ENCODE measurements at regions not wholly inside any gene's neighbourhood (a gene's known extent, or its start where the extent isn't known, plus 50 kb on each side); places are given as distances from the start of the nearest gene placed in this dataset.

DNA sequence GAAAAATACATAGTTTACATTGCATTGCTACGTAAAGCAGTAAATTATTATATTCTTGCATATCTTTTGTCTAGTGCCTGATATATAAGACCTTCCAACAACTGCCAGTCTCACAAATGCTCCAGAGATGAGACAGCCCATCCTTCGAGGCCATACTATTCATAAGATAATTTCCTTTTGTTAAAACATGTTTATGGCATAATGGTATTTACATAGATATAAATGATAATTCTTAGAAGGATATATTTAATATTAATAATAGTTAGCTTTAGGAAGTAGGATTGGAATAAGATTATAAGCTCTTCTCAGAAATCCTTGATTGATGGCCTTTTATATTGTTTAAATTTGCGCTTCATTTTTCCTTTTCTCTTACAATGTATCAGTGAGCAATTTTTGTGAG, 1410.1 kb upstream of the MIR17HG start:
- no peak for DNase-seq

DNA sequence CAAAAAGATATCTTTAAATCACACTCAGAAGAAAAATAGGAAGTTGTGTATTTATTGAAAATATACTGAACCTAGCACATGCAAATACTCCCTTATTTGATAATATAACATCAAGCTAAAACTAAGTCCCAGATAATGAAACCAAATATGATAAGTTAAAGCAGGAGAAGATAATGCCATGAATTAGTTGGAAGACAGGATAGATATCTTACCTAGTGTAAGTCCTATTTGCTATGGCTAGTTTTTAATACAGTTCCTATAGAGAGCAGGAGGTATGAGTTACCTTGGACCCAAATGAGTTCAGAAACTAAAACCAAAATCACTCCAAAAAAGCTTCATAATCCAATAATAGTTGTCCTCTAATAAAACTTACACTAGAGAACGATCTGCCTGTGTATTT, 1407.1 kb upstream of the MIR17HG start:
- no peak for DNase-seq

DNA sequence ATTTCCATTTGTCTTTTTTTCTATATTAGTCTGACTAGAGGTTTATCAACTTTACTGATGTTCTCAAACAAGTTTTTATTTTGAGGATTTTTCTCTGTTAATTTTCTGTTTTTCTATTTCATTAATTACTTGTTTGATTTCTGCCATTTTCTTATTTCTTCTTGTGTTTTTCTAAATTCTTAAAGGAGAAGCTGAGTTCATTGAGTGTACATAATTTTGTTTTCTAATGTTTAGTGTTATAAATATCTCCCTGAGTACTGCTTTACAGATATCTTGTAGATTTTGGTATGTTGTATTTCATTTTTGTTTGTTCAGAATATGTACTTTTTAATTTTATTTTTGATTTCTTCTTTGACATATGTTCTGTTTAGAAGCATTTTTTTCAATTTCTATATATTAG, 1404.3 kb upstream of the MIR17HG start:
- DNase-seq = no peak

DNA sequence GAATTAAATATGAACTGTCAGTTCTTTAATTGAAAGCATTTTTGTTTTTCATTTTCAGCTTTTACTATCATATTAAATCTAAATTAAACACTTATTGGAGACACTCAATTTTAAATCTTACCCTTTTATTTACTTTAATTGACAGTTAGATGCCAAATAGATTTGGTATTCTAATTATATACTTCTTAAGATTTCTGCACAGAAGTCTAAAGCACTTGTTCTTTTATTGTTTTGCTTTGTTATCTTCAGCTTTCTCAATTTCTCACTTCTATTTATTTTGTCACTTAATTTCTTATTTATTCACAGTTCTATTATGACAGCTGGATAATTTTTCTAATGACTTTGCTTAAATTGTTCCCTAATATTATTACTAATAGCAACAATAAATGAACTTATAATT, 1397.3 kb upstream of the MIR17HG start:
- no peak for DNase-seq

DNA sequence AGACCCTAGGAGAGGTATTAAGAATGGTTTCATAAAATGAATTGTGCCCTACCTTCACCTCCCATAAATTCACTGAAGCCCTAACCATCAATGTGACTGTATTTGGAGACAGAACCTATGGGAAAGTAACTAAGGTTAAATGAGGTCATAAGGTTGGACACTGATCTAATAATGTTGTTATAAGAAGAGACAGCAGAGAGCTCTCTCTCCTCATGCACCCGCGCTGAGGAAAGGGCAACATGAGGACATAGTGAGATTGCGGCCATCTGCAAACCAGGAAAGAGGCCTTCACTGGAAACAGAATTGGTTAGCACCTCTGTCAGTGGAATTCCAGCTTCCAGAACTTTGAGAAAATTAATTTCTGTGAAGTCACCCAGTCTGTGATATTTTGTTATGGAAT, 1396.1 kb upstream of the MIR17HG start:
- DNase-seq = no peak

DNA sequence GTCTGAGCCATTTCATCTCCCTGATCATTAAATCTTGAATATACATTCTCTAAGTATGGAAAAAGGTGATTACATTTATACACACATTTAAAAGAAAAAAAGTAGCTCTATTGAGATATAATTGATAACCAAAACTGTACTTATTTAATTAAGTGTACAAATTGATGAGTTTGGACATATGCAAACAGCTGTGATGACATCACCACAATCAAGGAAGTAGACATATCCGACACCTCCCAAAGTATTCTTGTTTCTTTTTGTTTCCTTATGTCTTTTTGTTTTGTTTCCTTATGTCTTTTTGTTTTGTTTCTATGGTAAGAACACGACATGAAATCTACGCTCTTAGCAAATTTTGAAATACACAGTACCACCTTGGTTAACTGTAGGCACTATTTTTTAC, 1393.9 kb upstream of the MIR17HG start:
- no peak for DNase-seq

DNA sequence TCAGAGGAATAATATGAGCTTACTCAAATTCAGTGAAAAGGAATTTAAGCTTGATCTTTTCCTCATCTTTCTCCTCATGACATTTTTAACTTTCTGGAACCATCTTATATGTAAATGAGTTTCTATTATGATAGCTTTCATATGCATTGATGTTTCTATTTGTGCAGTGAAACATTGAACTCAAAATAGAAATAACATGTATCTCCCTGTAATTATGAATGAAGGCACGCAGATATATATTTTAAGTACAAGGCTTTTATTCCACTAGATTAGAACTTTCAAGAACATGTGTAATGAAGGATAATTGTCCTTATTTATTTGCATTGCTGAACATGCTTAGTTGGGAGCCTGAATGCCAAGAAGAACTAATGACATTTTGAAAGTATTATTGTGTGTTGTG, 1391.7 kb upstream of the MIR17HG start:
- no peak for DNase-seq

DNA sequence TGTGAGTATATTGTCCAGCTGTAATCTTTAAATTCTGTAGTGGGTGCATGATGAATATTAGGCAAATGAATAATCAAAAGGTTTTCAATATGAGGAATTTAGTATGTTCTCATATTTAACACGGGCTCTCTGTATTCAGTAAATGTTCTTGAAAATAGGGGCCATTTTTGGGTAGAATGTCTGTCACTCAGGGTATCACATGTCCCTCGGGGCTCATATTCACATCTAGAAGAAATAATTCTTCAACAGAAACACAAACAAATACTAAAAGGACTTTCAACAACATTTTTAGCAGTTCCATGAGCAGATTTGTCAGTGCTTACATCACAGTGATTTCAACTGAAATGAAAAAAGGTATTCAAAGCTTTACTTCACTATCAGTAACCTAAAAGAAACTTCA, 1388.4 kb upstream of the MIR17HG start:
- no peak for DNase-seq

DNA sequence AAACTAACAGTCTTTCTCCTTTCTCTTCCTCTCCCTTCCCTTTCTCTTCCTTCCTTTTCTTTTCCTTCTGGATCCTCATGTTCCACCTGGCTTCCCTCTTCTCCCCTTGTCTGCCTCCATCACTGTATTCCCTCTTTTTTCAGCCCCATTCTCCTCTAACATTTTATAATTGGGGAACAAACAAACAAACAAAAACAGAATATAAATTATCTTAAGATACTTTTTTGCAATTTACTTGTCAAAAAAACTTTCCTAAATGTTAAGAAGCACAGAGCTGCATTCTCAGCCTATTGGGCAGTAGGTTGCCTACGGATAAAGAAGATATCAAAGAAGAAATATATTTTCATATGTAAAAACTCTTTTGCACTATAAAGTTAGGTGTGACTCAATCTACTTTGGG, 1382.2 kb upstream of the MIR17HG start:
- no peak for DNase-seq

DNA sequence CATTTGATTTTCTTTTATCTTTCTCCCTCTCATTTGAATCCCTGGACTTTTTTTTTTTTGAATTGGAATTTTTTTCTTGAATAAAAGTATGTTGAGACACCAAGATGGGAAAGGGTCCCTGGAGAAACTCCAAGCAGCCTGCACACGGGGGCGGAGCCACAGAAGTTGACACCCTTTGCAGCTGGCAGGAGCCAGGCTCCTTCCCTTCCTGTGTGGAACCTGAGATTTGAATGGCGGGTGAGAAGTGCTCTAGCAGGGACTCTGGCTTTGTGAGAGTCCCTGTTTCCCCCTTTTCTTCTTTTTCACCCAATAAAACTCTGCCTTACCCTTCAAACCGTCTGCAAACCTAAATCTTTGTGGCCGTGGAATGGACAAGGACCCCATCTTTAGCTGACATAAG, 1381.0 kb upstream of the MIR17HG start:
- DNase-seq = no peak

DNA sequence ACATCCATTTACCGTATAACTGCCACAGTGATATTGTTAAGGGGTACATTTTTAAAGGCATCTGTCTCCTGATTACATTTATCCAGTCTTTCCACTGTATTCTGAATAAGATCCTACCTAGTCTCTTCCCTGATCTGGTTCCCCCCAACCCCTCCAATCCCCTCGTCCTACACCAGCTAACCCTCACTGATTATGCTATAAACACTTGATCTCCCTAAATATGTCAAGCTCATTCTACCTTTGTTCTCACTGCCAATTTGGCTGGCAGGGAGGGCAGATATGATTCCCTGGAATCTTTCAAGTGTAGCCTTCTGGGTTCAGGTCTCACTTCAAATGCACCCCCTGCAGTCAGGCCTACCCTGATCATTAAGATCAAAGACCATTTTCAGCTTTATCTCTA, 1379.8 kb upstream of the MIR17HG start:
- no peak for DNase-seq

DNA sequence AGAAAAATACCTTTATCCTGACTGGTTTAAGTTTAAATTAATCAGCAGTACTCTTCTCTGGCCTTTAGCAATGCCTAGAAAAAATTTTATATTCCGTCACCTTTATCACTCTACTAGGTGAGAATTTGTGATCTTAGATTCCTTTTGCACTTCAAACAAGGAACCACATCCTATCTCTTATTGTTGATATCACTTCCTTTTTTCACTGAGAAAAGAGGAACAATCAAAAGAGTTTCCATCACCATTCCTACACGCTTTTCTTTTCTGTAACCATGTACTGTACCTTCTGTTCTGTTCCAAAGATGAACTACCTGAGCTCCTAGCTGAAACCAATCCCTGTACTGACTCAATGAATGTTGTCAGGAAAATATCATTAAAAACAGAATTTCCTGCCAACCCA, 1379.0 kb upstream of the MIR17HG start:
- no peak for DNase-seq

DNA sequence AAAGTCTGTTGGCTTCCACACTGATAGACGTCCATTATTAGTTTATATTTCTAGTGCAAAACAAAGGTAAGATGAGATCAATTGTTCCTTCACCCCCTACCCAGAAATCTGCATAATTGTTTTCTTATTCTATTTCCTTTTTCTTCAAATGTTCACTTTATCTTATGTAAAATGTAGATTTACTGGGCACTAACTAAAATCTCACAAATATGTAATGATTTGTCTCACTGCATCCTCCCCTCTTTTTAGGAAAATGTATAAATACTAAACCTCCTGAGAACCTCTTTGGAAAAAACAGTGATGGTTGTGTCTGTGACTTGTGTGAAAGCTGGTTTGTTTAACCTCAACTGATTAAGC, 1377.2 kb upstream of the MIR17HG start:
- DNase-seq = no peak

DNA sequence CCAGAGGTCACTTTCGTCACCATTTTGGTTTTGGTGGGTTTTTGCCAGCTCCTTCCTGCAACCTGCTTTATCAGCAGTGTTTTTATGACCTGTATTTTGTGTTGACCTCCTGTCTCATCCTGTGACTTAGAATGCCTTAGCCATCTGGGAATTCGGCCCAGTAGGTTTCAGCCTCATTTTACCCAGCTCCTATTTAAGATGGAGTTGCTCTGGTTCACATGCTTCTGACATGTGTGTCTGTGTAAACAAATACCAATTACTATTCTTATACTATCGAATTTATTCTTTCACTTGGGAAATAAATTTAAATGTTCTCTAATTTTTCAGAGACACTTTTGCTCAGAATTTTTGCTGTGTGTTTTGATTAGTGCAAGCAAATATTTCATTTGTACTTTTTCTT, 1370.3 kb upstream of the MIR17HG start:
- no peak for DNase-seq

DNA sequence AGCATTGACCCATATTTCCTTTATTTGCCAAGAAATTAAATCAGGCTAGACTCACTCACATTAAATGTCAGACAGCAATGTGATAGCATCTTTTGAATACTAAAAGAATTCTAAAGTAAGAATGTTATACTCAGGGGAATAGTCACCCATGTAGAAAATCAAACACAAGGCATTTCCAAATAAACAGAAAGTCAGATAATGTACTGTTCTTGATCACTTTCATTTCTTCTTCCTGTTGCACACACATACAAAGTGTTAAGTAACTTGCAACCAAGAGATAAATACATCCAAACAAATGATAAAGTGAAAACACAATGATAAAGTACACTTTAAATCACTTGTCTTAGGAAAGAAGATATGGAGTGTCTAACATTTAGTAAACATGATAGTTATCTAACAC, 1366.6 kb upstream of the MIR17HG start:
- no peak for DNase-seq

DNA sequence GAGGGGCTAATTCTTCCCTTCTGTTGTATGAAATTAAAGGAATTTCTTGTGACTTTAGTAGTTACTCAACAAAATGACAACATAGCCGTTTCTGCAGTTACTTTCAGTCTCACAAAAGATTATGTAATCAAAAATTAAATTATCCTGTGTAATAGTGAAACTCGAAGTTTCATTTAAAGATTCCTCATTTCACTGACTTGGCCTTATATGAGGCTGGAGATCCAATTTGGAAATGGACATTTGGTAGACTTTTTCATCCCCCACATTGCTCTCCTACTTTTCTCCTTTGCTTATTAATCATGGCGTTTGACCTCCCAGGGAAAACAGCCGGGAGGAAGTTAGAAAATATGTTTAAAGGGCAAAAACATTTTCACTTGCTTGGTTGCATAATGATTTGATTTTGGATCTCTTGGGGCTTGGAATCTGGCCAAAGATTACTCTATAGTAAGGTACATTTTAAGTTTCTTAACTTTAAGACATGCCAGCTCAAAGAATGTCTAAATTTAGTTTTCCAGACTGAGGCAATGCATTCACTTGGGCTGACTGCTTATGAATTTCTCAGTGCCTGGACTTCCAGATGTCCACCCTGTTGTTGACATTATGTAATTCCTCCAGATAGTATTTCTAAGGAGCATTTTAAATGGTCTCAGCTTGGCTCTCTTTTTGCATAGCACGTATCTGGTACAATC, 1364.9 kb upstream of the MIR17HG start:
- DNase-seq = no peak

DNA sequence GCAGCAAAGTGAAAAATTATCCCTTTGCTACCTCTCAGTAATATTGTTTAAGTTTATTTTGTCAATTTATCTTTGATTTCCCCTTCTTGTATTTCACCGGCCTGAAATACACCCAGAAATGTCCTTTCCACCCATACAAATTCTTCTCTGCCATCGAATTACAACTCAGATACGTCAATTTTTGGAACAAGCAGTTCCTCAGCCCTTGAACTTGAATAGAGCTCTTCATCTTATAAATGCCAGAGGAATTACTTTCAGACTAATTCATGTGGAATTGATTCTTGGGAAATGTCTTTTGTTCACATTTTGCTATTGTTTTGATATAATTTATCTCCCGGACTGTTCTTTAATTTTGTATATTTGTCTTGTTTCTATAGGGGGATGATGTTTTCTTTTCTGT, 1359.3 kb upstream of the MIR17HG start:
- no peak for DNase-seq

DNA sequence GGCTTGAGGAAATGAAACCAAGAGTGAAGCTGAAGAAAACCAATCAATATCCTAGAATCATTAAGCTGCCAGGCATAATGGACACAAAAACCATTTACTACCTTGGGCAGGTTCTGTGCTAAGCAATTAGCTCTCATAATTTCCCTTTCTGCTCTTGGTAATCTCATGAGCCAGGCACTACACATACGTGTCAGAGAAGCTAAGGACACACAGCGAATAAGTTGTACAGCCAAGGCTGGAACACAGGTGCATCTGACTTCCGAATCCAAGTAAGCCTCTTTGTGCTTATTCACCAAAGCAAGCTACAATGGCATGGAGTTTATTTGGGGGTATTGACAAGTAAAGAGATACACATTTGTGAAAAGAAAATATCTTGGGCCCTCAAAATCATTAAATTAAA, 1343.9 kb upstream of the MIR17HG start:
- no peak for DNase-seq

DNA sequence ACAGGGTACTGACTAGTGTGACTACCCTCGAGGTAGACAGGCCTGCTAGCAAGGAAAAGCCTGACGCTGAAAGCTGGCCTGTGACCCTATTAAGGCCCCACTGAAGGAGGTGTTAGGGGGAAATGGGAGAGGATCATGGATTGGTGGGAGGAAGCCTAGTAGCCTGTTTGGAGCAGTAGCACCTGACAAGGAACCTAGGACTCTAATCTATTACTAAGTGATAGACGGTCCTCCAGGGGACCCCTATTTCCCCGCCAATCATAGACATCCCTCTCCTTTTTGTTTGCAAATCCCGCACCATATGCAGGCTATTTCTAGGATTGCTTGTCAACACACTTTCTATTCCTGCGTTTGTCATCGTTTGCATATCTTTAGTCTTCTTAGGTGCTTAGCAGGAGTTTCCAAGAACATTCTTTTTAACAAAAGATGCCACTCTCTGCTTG, 1338.8 kb upstream of the MIR17HG start:
- DNase-seq = no peak

DNA sequence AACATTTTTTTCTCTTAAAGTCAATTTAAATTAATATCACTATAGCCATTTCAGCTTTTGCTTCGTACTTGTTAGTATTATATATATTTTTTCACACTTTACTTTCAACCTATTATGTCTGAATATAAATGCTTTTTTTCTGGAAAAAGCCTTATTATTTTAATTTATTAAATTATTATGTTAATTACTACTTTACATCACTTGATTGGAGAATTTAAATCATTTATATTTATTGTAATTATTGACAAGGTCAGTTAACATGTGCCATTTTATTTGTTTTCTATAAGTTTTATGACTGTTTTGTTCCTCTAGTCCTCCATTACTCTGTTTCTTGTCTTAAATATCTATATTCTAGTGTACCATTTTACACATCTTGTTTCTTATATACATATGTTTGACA, 1333.4 kb upstream of the MIR17HG start:
- DNase-seq = no peak

DNA sequence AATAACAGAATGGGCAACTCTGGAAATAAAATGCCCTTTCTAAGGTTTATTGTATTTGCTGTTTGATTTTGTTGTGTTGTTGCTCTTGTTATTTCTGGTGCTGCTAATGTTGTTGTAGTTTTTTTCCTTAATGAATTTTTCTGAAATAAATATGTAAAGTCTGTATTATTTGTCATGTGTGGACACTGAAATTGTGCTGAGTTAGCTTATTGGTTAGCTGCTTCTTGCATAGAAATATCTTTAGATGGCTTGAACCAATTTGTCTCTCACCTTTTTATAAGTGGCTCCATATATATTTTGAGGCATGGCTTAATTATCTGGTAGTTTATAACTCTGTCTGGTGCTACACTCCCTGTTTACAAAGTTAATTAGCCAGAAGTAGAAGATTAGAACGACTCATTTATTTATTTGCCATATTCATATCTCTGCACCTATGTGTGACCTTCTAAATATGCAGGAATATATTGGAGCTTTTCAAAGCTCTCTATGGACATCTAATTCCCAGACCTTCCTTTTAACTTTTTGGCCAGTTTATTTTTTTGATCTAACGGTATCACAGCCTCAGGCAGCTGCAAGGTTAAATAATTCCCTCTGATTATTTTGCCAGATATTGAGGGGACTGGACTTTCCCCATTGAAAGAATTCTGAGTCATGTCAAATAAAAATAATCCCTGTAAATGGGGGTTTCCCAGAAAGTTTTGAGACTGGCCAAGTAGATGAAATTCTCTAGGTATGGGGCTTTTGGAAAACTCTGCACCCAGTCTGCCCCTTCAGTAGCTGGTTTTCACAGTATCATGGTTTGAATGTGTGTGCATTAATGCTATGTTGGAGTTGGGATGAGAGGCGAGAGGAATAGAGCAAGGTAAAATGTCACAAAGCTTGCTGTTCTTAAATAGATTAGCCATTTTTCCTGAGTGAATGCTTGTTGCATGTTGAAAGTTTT, 1331.7 kb upstream of the MIR17HG start:
- no peak for DNase-seq

DNA sequence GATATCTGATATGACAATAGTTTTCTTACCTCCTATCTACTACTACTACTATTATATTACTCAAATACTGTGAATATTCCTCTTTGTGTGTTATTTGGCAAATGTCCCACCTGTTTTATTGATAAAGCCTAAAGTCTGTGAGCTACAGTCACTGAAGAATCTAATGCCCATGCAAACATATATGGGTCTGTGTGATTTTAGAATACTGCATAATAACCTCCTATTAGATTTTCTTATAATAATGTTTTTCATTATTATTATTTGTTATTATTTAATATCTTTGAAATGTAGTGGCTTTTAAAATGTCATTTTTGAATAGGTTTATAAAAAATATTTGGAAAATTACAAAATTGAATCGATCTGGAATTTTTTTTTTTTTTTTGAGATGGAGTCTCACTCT, 1330.8 kb upstream of the MIR17HG start:
- DNase-seq = no peak

DNA sequence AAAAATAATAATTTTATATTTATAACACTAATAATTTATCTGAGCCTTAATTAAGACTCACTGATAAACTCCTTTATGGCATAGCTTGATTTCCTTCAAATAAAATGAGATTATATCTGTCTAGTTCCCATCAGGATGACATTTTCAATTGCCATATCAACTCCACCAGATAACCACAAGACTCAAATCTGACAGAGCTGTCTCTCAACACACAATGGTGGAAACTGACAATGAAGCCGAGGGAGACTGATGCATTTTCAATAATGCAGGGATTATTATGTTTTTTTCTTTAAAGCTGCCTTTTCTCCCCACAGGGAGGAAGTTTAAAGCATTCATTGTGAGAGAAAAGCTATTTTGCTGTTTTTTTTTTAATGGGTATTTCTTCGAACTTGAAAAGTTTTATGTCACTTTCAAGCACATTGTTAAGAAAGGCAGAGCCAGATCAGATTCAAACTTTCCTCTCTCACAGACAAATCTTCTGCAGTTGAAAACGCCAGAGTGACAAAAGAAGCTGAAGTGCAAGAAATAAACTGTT, 1326.9 kb upstream of the MIR17HG start:
- no peak for DNase-seq

DNA sequence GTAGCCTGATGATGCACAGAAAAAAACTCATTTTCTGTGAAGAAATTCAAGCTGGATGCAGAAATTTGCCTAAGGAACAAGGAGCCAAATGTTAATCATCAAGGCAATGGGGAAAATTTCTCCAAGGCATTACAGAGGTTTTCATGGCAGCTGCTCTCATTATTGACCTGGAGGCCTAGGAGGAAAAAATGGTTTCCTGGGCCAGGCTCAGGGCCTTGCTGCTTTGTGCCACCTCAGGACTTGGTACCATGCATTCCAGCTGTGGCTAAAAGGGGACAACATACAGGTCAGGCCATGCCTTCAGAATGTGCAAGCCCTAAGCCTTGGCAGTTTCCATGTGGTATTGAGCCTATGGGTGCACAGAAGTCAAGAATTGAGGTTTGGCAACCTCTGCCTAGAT, 1320.1 kb upstream of the MIR17HG start:
- no peak for DNase-seq
